Neural crest cell (in vitro differentiated cells): ENCODE measurements at regions not wholly inside any gene's neighbourhood (a gene's known extent, or its start where the extent isn't known, plus 50 kb on each side); places are given as distances from the start of the nearest gene placed in this dataset.

Experiments
- DNase-seq: peaks from one replicate; pipeline ENCODE4 v3.0.0; 2021; ENCODE audit warnings: low read depth, mixed read lengths, low spot score
- H3K27ac Mint-ChIP-seq: one replicate; pipeline ENCODE4 v1.8.0; 2021; ENCODE audit warnings: mild to moderate bottlenecking, mixed read lengths; ENCODE audit not compliant: unreplicated experiment
- H3K27me3 Mint-ChIP-seq: 2 replicates; pipeline ENCODE4 v1.8.0; 2021; ENCODE audit warnings: low read depth, mild to moderate bottlenecking, mixed read lengths
- H3K36me3 Mint-ChIP-seq: 2 replicates; pipeline ENCODE4 v1.8.0; 2021; ENCODE audit warnings: low read depth, mild to moderate bottlenecking, mixed read lengths
- H3K4me1 Mint-ChIP-seq: 2 replicates; pipeline ENCODE4 v1.8.0; 2021; ENCODE audit warnings: mixed read lengths
- H3K4me3 Mint-ChIP-seq: one replicate; pipeline ENCODE4 v1.8.0; 2021; ENCODE audit warnings: mild to moderate bottlenecking, mixed read lengths
- H3K9me3 Mint-ChIP-seq: 2 replicates; pipeline ENCODE4 v1.8.0; 2021; ENCODE audit warnings: mixed read lengths
- CTCF ChIP-seq: fragments of 200-600 bp; sonication (generic); conservative IDR thresholded peaks from 2 replicates; pipeline ENCODE4 v1.5.0; 2021; ENCODE audit warnings: antibody characterized with exemption, mild to moderate bottlenecking

GRCh38 chr6:121858986-121859385 is 423.5 kb downstream of the GJA1 start:
- Mint-ChIP-seq H3K4me3 (no peak overlapping the region), H3K9me3 (peaks cover 5% of the 10 kb centered on the region), H3K27ac (no peak overlapping the region), H3K36me3 (peaks cover 9% of the 10 kb centered on the region), H3K4me1 (peaks cover 16% of the 10 kb centered on the region), H3K27me3 (no peaks in the 10 kb centered on the region)
- DNase-seq = no peak
- no peak for TF ChIP-seq CTCF

DNA sequence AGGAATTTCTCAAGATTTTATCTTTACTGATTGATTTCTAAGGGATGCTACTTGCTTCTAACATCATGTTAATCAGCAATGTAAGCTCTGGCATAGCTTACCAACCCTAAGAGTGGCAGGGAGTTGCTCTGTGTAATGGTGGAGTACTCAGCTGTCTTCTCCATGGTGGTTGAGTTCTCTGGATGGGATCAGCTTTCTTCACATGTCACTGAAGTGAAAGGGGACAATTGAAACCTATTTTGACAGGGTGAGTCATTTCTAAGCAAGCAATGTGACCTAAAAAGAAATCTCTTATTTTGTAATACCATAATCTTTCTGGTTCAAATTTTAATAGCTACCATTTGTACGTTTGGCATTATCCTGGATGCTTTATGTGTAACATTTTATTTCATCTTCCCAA is 430.4 kb downstream of the GJA1 start:
- DNase-seq = no peak
- H3K36me3 Mint-ChIP-seq = peaks cover 9% of the 10 kb centered on the region
- TF ChIP-seq CTCF = no peak
- peaks cover 5% of the 10 kb centered on the region for H3K9me3 Mint-ChIP-seq
- H3K27me3 Mint-ChIP-seq = no peaks in the 10 kb centered on the region
- H3K4me1 Mint-ChIP-seq = peaks cover 4% of the 10 kb centered on the region
- H3K27ac Mint-ChIP-seq = no peak overlapping the region
- no peak overlapping the region for H3K4me3 Mint-ChIP-seq

DNA sequence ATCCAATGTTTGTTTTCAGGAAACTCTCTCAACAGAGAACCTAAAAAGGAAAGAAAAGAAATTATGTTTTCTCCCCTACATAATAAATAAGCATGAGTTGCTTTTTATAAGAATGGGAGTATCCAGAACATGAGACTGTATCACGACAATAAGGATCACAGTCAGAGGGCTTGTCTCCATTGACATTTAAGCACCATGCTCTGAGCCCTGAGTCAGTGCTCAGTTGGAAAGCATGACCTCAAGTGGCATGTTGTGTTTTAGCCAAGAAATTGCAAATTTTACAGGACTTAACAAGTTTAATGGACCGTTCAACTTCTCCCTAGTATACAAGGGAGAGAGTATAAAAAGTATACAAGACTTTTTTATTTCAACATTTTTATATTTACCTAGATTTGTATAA is 431.6 kb downstream of the GJA1 start:
- DNase-seq = no peak
- Mint-ChIP-seq H3K4me1 (peaks cover 4% of the 10 kb centered on the region), H3K36me3 (peaks cover 2% of the 10 kb centered on the region), H3K4me3 (no peak overlapping the region), H3K9me3 (no peaks in the 10 kb centered on the region), H3K27me3 (no peaks in the 10 kb centered on the region), H3K27ac (no peak overlapping the region)
- no peak for TF ChIP-seq CTCF

- H3K4me3 Mint-ChIP-seq = no peak overlapping the region
- no peak for TF ChIP-seq CTCF
- DNase-seq = no peak
- H3K27ac Mint-ChIP-seq = no peak overlapping the region
- peaks cover 4% of the 10 kb centered on the region for H3K4me1 Mint-ChIP-seq
- H3K27me3 Mint-ChIP-seq = no peaks in the 10 kb centered on the region
- H3K9me3 Mint-ChIP-seq = peaks cover 5% of the 10 kb centered on the region
- H3K36me3 Mint-ChIP-seq = peaks cover 2% of the 10 kb centered on the region
Measured at GRCh38 chr6:121868206-121868605, 432.8 kb downstream of the GJA1 start.

GRCh38 chr6:121873595-121873994 is 438.1 kb downstream of the GJA1 start:
- no peaks in the 10 kb centered on the region for H3K27me3 Mint-ChIP-seq
- TF ChIP-seq CTCF = no peak
- H3K4me3 Mint-ChIP-seq = no peak overlapping the region
- peaks cover 2% of the 10 kb centered on the region for H3K36me3 Mint-ChIP-seq
- H3K9me3 Mint-ChIP-seq = peaks cover 10% of the 10 kb centered on the region
- no peak for DNase-seq
- H3K27ac Mint-ChIP-seq = no peak overlapping the region
- no peaks in the 10 kb centered on the region for H3K4me1 Mint-ChIP-seq

- Mint-ChIP-seq H3K36me3 (peaks cover 2% of the 10 kb centered on the region), H3K27me3 (no peaks in the 10 kb centered on the region), H3K27ac (no peak overlapping the region), H3K9me3 (peaks cover 10% of the 10 kb centered on the region), H3K4me3 (no peak overlapping the region), H3K4me1 (no peaks in the 10 kb centered on the region)
- no peak for DNase-seq
- no peak for TF ChIP-seq CTCF
Measured at GRCh38 chr6:121876721-121877120, 441.3 kb downstream of the GJA1 start.
